ENCODE measurements at regions not wholly inside any gene's neighbourhood (a gene's known extent, or its start where the extent isn't known, plus 50 kb on each side); places are given as distances from the start of the nearest gene placed in this dataset.

GRCh38 chr5:116799401-116799800 lies 224.8 kb upstream of the SEMA6A start:
- TF ChIP-seq POLR2A (IDR thresholded peaks at IDR 0.05; ENCODE audit: low read length): no peak
- no peak for TF ChIP-seq GATA1 (IDR thresholded peaks at IDR 0.05; ENCODE audit: low read depth, low read length)
